ENCODE measurements at regions not wholly inside any gene's neighbourhood (a gene's known extent, or its start where the extent isn't known, plus 50 kb on each side); places are given as distances from the start of the nearest gene placed in this dataset.

DNA sequence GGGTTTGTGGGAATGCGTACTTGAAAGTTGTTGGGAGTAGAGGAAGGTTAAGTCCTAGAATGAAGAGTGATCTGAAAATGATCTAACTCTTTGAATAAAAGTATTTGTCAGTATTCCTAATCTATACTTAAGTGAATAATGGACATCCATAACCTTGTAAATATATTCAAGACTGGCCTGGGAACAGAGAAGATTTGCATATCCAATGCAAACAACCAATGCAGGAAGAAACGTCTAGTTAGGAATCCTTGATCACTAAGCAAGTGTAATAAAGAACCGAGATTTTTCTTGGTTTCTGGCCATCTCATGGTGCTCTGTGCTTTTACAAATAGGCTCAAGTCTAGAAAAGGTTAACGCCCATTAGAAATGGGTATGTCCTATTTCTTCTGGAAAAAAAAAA is 157.1 kb downstream of the RAB11FIP2 start:
- Histone ChIP-seq H3K4me3 (replicated peaks in 1 of 4; ENCODE audit: control extremely low read depth in 1 of 4, insufficient read depth in 1 of 4, low read depth in 3 of 4, low read length in 4 of 4) (no peak overlapping the region), H3K27ac (ENCODE audit: insufficient read depth, low read length) (no peak overlapping the region), H3K4me1 (ENCODE audit: control insufficient read depth, extremely low read depth, insufficient read depth, low read length) (no peaks in the 10 kb centered on the region), H3K79me2 (ENCODE audit: control insufficient read depth, insufficient read depth, low read length) (no peaks in the 10 kb centered on the region), H3K27me3 (ENCODE audit: control insufficient read depth, insufficient read depth, low read length) (no peaks in the 10 kb centered on the region), H3K9me3 (ENCODE audit: control insufficient read depth, insufficient read depth, low read depth, low read length) (no peaks in the 10 kb centered on the region), H3K36me3 (ENCODE audit: control insufficient read depth, insufficient read depth, low read length) (no peaks in the 10 kb centered on the region), H3K9ac (ENCODE audit: insufficient read depth, low read length) (no peak overlapping the region), H2AFZ (ENCODE audit: low read length) (no peak overlapping the region), H3K4me2 (ENCODE audit: extremely low read depth, insufficient read depth, low read length) (no peak overlapping the region), H4K20me1 (ENCODE audit: control insufficient read depth, extremely low read depth, insufficient read depth, low read length) (no peaks in the 10 kb centered on the region)
- DNase-seq (ENCODE audit: low read depth in 2 of 2): no peak
- TF ChIP-seq, protein P1, sequence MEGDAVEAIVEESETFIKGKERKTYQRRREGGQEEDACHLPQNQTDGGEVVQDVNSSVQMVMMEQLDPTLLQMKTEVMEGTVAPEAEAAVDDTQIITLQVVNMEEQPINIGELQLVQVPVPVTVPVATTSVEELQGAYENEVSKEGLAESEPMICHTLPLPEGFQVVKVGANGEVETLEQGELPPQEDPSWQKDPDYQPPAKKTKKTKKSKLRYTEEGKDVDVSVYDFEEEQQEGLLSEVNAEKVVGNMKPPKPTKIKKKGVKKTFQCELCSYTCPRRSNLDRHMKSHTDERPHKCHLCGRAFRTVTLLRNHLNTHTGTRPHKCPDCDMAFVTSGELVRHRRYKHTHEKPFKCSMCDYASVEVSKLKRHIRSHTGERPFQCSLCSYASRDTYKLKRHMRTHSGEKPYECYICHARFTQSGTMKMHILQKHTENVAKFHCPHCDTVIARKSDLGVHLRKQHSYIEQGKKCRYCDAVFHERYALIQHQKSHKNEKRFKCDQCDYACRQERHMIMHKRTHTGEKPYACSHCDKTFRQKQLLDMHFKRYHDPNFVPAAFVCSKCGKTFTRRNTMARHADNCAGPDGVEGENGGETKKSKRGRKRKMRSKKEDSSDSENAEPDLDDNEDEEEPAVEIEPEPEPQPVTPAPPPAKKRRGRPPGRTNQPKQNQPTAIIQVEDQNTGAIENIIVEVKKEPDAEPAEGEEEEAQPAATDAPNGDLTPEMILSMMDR (conservative IDR thresholded peaks at IDR 0.05 in 1 of 2, IDR thresholded peaks at IDR 0.05 in 1 of 2; ENCODE audit: low read depth in 1 of 2, low read length in 2 of 2): no peak
- no peak for TF ChIP-seq EZH2 (IDR thresholded peaks at IDR 0.05; ENCODE audit: low read length, missing control alignments)

DNA sequence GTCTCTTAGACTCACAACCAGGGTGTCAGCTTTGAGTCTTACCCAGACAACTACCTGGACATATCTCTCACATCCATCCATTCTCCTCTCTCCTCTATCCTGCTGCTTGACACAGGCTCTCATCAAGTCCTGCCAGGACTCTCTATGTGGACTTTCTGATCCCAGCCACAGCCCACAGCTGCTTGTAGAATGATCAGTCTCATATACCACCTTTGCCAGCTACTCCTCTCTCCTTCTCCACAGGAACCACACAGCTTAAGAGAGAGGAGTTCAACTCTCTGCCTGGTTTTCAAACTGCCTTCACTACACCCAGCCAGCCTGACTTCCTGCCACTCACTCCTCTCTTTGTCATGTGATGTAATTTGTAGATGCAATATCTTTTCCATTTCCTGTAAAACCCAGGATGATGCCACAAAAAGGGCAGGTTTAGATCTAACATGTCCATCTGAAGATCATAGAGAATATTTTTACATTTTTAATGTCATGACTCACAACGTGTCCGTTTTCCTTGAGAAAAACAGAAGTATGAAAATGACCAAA is 154.0 kb downstream of the RAB11FIP2 start:
- Histone ChIP-seq H3K27ac (ENCODE audit: insufficient read depth, low read length) (no peak overlapping the region), H3K9ac (ENCODE audit: insufficient read depth, low read length) (no peak overlapping the region), H3K4me2 (ENCODE audit: extremely low read depth, insufficient read depth, low read length) (no peak overlapping the region), H3K9me3 (ENCODE audit: control insufficient read depth, insufficient read depth, low read depth, low read length) (no peaks in the 10 kb centered on the region), H3K36me3 (ENCODE audit: control insufficient read depth, insufficient read depth, low read length) (no peaks in the 10 kb centered on the region), H4K20me1 (ENCODE audit: control insufficient read depth, extremely low read depth, insufficient read depth, low read length) (no peaks in the 10 kb centered on the region), H3K4me1 (ENCODE audit: control insufficient read depth, extremely low read depth, insufficient read depth, low read length) (no peaks in the 10 kb centered on the region), H3K79me2 (ENCODE audit: control insufficient read depth, insufficient read depth, low read length) (no peaks in the 10 kb centered on the region), H3K27me3 (ENCODE audit: control insufficient read depth, insufficient read depth, low read length) (no peaks in the 10 kb centered on the region), H2AFZ (ENCODE audit: low read length) (no peak overlapping the region), H3K4me3 (replicated peaks in 1 of 4; ENCODE audit: control extremely low read depth in 1 of 4, insufficient read depth in 1 of 4, low read depth in 3 of 4, low read length in 4 of 4) (no peak overlapping the region)
- no peak for DNase-seq (ENCODE audit: low read depth in 2 of 2)
- TF ChIP-seq, protein P1 (conservative IDR thresholded peaks at IDR 0.05 in 1 of 2, IDR thresholded peaks at IDR 0.05 in 1 of 2; ENCODE audit: low read depth in 1 of 2, low read length in 2 of 2): no peak

DNA sequence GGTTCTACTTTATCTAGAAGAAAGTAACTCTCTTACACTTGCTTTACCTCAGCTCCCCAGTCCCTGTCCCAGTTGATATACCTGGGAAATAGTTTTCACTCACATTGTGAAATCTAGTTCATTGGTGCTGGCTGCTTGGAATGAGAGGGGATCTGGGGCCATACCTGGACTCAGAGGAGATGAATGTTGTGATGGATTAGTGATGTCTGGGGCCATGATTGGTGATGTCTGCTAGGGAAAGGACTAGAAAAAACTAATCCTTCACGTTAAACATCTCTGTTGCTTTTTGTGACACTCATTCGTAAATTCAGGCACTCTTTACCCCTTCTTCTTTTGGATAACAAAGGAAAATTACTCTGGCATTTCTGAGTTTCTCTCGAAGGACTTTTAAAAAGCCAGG is 152.4 kb downstream of the RAB11FIP2 start:
- Histone ChIP-seq H3K4me1 (ENCODE audit: control insufficient read depth, extremely low read depth, insufficient read depth, low read length) (no peaks in the 10 kb centered on the region), H3K27me3 (ENCODE audit: control insufficient read depth, insufficient read depth, low read length) (no peaks in the 10 kb centered on the region), H2AFZ (ENCODE audit: low read length) (no peak overlapping the region), H3K9me3 (ENCODE audit: control insufficient read depth, insufficient read depth, low read depth, low read length) (no peaks in the 10 kb centered on the region), H3K36me3 (ENCODE audit: control insufficient read depth, insufficient read depth, low read length) (no peaks in the 10 kb centered on the region), H3K4me2 (ENCODE audit: extremely low read depth, insufficient read depth, low read length) (no peak overlapping the region), H4K20me1 (ENCODE audit: control insufficient read depth, extremely low read depth, insufficient read depth, low read length) (no peaks in the 10 kb centered on the region), H3K9ac (ENCODE audit: insufficient read depth, low read length) (no peak overlapping the region), H3K79me2 (ENCODE audit: control insufficient read depth, insufficient read depth, low read length) (no peaks in the 10 kb centered on the region), H3K27ac (ENCODE audit: insufficient read depth, low read length) (no peak overlapping the region), H3K4me3 (replicated peaks in 1 of 4; ENCODE audit: control extremely low read depth in 1 of 4, insufficient read depth in 1 of 4, low read depth in 3 of 4, low read length in 4 of 4) (no peak overlapping the region)
- DNase-seq (ENCODE audit: low read depth in 2 of 2): no peak
- TF ChIP-seq, protein P1 (conservative IDR thresholded peaks at IDR 0.05 in 1 of 2, IDR thresholded peaks at IDR 0.05 in 1 of 2; ENCODE audit: low read depth in 1 of 2, low read length in 2 of 2): no peak
- TF ChIP-seq EZH2 (IDR thresholded peaks at IDR 0.05; ENCODE audit: low read length, missing control alignments): no peak
